ENCODE measurements at regions not wholly inside any gene's neighbourhood (a gene's known extent, or its start where the extent isn't known, plus 50 kb on each side); places are given as distances from the start of the nearest gene placed in this dataset.

DNA sequence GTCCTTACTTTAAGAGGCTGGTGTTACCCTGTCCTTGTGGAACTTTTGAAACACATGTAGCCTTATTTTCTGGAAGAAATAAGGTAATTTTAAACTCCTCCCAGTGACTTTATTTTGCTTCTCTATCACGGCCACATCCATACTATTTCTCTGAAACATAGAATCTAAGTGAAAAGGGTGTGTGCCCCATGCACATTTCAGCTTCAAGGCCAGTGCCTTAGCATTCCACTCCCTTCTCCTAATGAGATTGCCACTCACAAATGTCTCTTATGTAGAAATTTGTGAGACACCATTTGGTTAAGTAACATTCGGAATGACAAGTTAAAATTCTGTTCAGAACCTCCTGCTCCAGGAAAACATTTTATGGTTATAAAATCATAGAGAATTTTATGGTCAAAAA is 562.7 kb downstream of the TUSC7 start:
- no peaks in the 10 kb centered on the region for H3K27me3 ChIP-seq (ENCODE audit: control insufficient read depth in 1 of 2, insufficient read depth in 2 of 2, low read length in 2 of 2)
- 80 to 82% methylated on average over 2 of the region's 2 CpGs for WGBS, 2 donors
- no peaks in the 10 kb centered on the region for H3K4me1 ChIP-seq (ENCODE audit: control insufficient read depth in 2 of 2, insufficient read depth in 2 of 2, low read length in 1 of 2)

DNA sequence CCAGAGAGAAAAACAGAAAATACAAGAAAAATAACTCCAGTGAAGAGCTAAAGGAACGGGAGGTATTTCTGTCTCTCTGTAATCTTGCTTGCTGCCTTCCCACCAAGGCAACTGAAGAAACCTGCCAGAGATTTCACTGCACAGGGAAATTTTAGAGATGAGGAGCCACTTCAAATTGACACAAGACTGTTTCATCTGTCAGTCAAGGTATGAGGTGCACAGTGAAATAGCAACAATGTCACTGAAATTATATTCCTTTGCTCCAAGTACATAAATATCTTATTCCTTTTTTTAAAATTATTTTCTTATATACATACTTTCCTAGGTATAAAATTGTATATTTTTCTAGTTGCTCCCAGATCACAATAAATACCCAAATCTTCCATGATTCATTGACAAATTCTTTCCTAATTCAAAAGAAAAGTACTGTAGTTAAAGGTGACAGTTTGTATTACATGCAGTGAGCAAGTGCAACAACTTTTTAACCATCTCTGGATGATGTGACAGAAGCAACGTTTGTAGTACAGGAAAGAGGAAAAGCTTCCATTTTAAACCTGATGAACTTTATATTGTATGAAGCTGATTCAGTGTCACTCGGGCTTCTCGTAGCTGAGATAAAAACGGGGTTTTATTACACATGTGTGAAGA is 563.4 kb downstream of the TUSC7 start:
- 58 to 65% methylated on average over 5 of the region's 5 CpGs for WGBS, 2 donors
- Histone ChIP-seq H3K4me1 (ENCODE audit: control insufficient read depth in 2 of 2, insufficient read depth in 2 of 2, low read length in 1 of 2) (no peaks in the 10 kb centered on the region), H3K36me3 (ENCODE audit: control insufficient read depth in 2 of 2, insufficient read depth in 2 of 2, low read length in 1 of 2) (no peaks in the 10 kb centered on the region), H3K9me3 (ENCODE audit: control insufficient read depth in 2 of 2, insufficient read depth in 1 of 2, low read depth in 1 of 2, low read length in 1 of 2) (no peaks in the 10 kb centered on the region), H3K27ac (ENCODE audit: low read depth in 2 of 2, low read length in 1 of 2) (no peak overlapping the region), H3K4me3 (ENCODE audit: low read depth in 1 of 2, low read length in 2 of 2) (no peak overlapping the region), H3K27me3 (ENCODE audit: control insufficient read depth in 1 of 2, insufficient read depth in 2 of 2, low read length in 2 of 2) (no peaks in the 10 kb centered on the region)

More for the DNA sequence above, 562.7 kb downstream of the TUSC7 start:
- no peak overlapping the region for H3K4me3 ChIP-seq (ENCODE audit: low read depth in 1 of 2, low read length in 2 of 2)
- no peaks in the 10 kb centered on the region for H3K9me3 ChIP-seq (ENCODE audit: control insufficient read depth in 2 of 2, insufficient read depth in 1 of 2, low read depth in 1 of 2, low read length in 1 of 2)
- H3K36me3 ChIP-seq (ENCODE audit: control insufficient read depth in 2 of 2, insufficient read depth in 2 of 2, low read length in 1 of 2), result no peaks in the 10 kb centered on the region
- no peak overlapping the region for H3K27ac ChIP-seq (ENCODE audit: low read depth in 2 of 2, low read length in 1 of 2)

- 40 to 56% methylated on average over 2 of the region's 2 CpGs for WGBS, 2 donors
- Histone ChIP-seq H3K36me3 (ENCODE audit: control insufficient read depth in 2 of 2, insufficient read depth in 2 of 2, low read length in 1 of 2) (no peaks in the 10 kb centered on the region), H3K4me1 (ENCODE audit: control insufficient read depth in 2 of 2, insufficient read depth in 2 of 2, low read length in 1 of 2) (no peaks in the 10 kb centered on the region), H3K9me3 (ENCODE audit: control insufficient read depth in 2 of 2, insufficient read depth in 1 of 2, low read depth in 1 of 2, low read length in 1 of 2) (no peaks in the 10 kb centered on the region), H3K4me3 (ENCODE audit: low read depth in 1 of 2, low read length in 2 of 2) (no peak overlapping the region), H3K27me3 (ENCODE audit: control insufficient read depth in 1 of 2, insufficient read depth in 2 of 2, low read length in 2 of 2) (no peaks in the 10 kb centered on the region), H3K27ac (ENCODE audit: low read depth in 2 of 2, low read length in 1 of 2) (no peak overlapping the region)
These were observed 568.2 kb downstream of the TUSC7 start for GRCh38 chr3:117277816-117278215.

DNA sequence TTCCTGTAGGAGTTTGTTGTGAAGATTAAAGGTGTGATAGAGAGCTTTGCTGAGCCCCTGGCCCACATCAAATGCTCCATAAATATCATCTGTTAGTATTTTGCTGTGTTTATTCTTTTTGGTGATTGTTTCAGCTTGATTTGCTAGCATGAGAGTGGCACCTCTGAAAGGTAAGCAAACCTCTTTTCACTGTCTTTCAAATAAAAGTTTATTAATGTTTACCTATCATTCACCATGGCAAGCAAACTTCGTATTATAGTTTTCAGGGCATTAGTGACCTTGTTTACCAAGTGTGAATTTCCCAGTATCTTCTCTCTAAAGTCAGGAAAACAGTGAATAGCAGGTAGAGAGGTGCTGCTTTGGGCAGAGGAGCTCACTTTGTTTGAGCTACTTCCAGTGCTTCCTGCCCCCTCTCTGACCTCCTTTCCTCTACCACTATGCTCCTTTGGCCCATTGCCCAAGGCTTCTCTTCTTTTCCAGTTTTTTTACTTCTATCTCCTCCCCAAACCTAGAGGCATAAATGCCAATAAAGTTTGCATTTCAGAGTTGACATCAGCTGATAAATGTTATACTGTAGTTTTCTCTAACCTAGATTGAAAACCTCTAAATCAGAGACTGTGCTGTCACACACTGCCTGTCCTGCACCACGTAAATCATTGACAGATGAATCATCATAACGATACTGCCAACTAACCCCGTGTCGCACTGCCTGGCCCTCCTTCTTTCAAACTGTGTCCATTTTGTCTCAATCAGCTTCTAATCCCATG is 569.0 kb downstream of the TUSC7 start:
- H3K9me3 ChIP-seq (ENCODE audit: control insufficient read depth in 2 of 2, insufficient read depth in 1 of 2, low read depth in 1 of 2, low read length in 1 of 2), result no peaks in the 10 kb centered on the region
- no peaks in the 10 kb centered on the region for H3K36me3 ChIP-seq (ENCODE audit: control insufficient read depth in 2 of 2, insufficient read depth in 2 of 2, low read length in 1 of 2)
- no peak overlapping the region for H3K27ac ChIP-seq (ENCODE audit: low read depth in 2 of 2, low read length in 1 of 2)
- H3K4me1 ChIP-seq (ENCODE audit: control insufficient read depth in 2 of 2, insufficient read depth in 2 of 2, low read length in 1 of 2), result no peaks in the 10 kb centered on the region
- H3K4me3 ChIP-seq (ENCODE audit: low read depth in 1 of 2, low read length in 2 of 2), result no peak overlapping the region
- 32 to 33% methylated on average over 5 of the region's 5 CpGs for WGBS, 2 donors
- H3K27me3 ChIP-seq (ENCODE audit: control insufficient read depth in 1 of 2, insufficient read depth in 2 of 2, low read length in 2 of 2), result no peaks in the 10 kb centered on the region

- no peaks in the 10 kb centered on the region for H3K4me1 ChIP-seq (ENCODE audit: control insufficient read depth in 2 of 2, insufficient read depth in 2 of 2, low read length in 1 of 2)
- H3K27ac ChIP-seq (ENCODE audit: low read depth in 2 of 2, low read length in 1 of 2), result no peak overlapping the region
- no peaks in the 10 kb centered on the region for H3K9me3 ChIP-seq (ENCODE audit: control insufficient read depth in 2 of 2, insufficient read depth in 1 of 2, low read depth in 1 of 2, low read length in 1 of 2)
These were observed 571.8 kb downstream of the TUSC7 start for GRCh38 chr3:117281371-117281770.

DNA sequence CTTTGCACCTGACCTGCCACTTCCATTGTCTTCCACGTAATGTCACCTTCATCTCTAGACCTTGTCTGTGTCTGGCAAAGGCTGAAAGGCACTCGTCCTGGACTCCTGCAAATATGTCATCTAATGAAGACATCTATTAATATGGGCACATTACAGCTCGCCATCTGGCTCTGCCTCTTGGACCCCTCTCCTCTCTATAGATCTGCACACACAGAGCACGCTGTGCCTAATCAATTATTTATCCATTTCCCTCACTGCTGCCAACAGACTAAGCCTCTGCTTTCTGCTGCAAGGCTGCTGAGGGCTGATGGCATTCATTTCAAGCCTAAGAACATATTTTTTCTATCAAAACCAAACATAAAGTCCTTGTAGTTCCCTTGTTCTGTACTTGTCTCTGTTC is 573.0 kb downstream of the TUSC7 start:
- Histone ChIP-seq H3K36me3 (ENCODE audit: control insufficient read depth in 2 of 2, insufficient read depth in 2 of 2, low read length in 1 of 2) (no peaks in the 10 kb centered on the region), H3K27me3 (ENCODE audit: control insufficient read depth in 1 of 2, insufficient read depth in 2 of 2, low read length in 2 of 2) (no peaks in the 10 kb centered on the region)
- WGBS, 2 donors, result 76 to 86% methylated on average over 4 of the region's 4 CpGs

More at GRCh38 chr3:117281371-117281770, 571.8 kb downstream of the TUSC7 start:
- WGBS, 2 donors, result 63 to 78% methylated on average over 3 of the region's 3 CpGs
- Histone ChIP-seq H3K36me3 (ENCODE audit: control insufficient read depth in 2 of 2, insufficient read depth in 2 of 2, low read length in 1 of 2) (no peaks in the 10 kb centered on the region), H3K27me3 (ENCODE audit: control insufficient read depth in 1 of 2, insufficient read depth in 2 of 2, low read length in 2 of 2) (no peaks in the 10 kb centered on the region), H3K4me3 (ENCODE audit: low read depth in 1 of 2, low read length in 2 of 2) (no peak overlapping the region)

DNA sequence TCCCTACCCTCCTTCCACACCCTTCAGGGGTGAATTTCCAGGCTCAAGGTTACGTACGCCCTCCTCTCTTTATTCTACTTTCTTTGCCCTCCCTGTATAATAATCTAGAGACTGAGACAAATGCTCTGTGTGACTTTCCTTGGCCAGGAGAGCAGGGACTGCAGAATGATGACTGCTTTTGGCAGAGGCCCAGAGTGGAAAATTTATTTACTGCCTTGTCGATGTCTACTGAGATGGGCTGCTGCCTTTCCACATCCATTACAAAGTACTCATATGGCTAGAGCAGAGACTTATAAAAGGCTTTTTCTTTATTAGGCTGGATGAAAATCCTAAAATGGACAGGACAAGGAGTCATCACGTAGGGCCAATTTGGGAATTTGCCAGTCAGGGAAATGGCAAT is 576.2 kb downstream of the TUSC7 start:
- H3K4me3 ChIP-seq (ENCODE audit: low read depth in 1 of 2, low read length in 2 of 2), result no peak overlapping the region
- H3K27ac ChIP-seq (ENCODE audit: low read depth in 2 of 2, low read length in 1 of 2), result no peak overlapping the region
- H3K36me3 ChIP-seq (ENCODE audit: control insufficient read depth in 2 of 2, insufficient read depth in 2 of 2, low read length in 1 of 2), result no peaks in the 10 kb centered on the region
- no peaks in the 10 kb centered on the region for H3K9me3 ChIP-seq (ENCODE audit: control insufficient read depth in 2 of 2, insufficient read depth in 1 of 2, low read depth in 1 of 2, low read length in 1 of 2)
- no peaks in the 10 kb centered on the region for H3K4me1 ChIP-seq (ENCODE audit: control insufficient read depth in 2 of 2, insufficient read depth in 2 of 2, low read length in 1 of 2)
- no peaks in the 10 kb centered on the region for H3K27me3 ChIP-seq (ENCODE audit: control insufficient read depth in 1 of 2, insufficient read depth in 2 of 2, low read length in 2 of 2)
- WGBS, 2 donors, result 53 to 54% methylated on average over 4 of the region's 4 CpGs

More for the DNA sequence above, 573.0 kb downstream of the TUSC7 start:
- Histone ChIP-seq H3K4me1 (ENCODE audit: control insufficient read depth in 2 of 2, insufficient read depth in 2 of 2, low read length in 1 of 2) (no peaks in the 10 kb centered on the region), H3K27ac (ENCODE audit: low read depth in 2 of 2, low read length in 1 of 2) (no peak overlapping the region), H3K9me3 (ENCODE audit: control insufficient read depth in 2 of 2, insufficient read depth in 1 of 2, low read depth in 1 of 2, low read length in 1 of 2) (no peaks in the 10 kb centered on the region), H3K4me3 (ENCODE audit: low read depth in 1 of 2, low read length in 2 of 2) (no peak overlapping the region)

DNA sequence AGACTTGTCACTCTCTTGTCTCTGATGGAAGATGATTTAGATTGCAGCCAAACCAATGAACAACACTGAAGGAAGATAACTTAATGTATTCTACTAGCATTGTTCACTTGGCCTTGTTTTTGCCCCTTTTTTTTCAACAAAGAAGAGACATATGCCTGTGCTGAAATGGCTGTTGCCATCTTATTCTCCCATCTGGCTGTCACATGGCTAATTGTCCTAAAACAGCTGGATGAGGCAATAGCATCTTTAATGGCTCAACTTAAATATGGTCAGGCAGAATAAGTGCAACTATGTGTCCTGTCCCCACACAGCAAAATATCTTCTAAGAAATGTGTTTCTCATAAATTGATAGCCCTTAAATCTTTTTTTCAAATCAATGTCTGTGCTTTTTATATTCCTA is 576.9 kb downstream of the TUSC7 start:
- no peak overlapping the region for H3K27ac ChIP-seq (ENCODE audit: low read depth in 2 of 2, low read length in 1 of 2)
- H3K9me3 ChIP-seq (ENCODE audit: control insufficient read depth in 2 of 2, insufficient read depth in 1 of 2, low read depth in 1 of 2, low read length in 1 of 2), result no peaks in the 10 kb centered on the region
- no peaks in the 10 kb centered on the region for H3K27me3 ChIP-seq (ENCODE audit: control insufficient read depth in 1 of 2, insufficient read depth in 2 of 2, low read length in 2 of 2)
- no peaks in the 10 kb centered on the region for H3K36me3 ChIP-seq (ENCODE audit: control insufficient read depth in 2 of 2, insufficient read depth in 2 of 2, low read length in 1 of 2)
- no peaks in the 10 kb centered on the region for H3K4me1 ChIP-seq (ENCODE audit: control insufficient read depth in 2 of 2, insufficient read depth in 2 of 2, low read length in 1 of 2)
- no peak overlapping the region for H3K4me3 ChIP-seq (ENCODE audit: low read depth in 1 of 2, low read length in 2 of 2)

GRCh38 chr3:117287602-117288001 is 578.0 kb downstream of the TUSC7 start:
- Histone ChIP-seq H3K9me3 (ENCODE audit: control insufficient read depth in 2 of 2, insufficient read depth in 1 of 2, low read depth in 1 of 2, low read length in 1 of 2) (no peaks in the 10 kb centered on the region), H3K36me3 (ENCODE audit: control insufficient read depth in 2 of 2, insufficient read depth in 2 of 2, low read length in 1 of 2) (no peaks in the 10 kb centered on the region)
- 65 to 76% methylated on average over 4 of the region's 4 CpGs for WGBS, 2 donors

DNA sequence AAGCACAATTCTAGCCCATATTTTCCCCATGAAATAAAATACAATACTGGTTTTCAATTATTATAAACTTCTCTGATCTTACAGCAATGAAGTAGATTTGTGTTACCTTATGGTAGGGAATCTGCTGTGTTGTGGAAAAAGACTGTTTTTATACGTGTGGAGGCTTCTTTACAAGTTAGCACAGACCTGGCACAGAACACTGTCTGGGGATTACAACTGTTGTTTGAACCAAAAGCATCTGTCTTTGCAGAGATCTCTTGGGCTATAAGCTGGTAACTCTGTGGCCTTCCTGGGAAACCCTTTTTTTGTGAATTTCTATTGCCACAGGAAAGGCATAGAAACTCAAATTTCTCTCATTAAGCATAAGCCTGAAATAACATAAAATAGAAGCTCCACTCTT is 581.9 kb downstream of the TUSC7 start:
- Histone ChIP-seq H3K4me3 (ENCODE audit: low read depth in 1 of 2, low read length in 2 of 2) (no peak overlapping the region), H3K27me3 (ENCODE audit: control insufficient read depth in 1 of 2, insufficient read depth in 2 of 2, low read length in 2 of 2) (no peaks in the 10 kb centered on the region), H3K27ac (ENCODE audit: low read depth in 2 of 2, low read length in 1 of 2) (no peak overlapping the region), H3K9me3 (ENCODE audit: control insufficient read depth in 2 of 2, insufficient read depth in 1 of 2, low read depth in 1 of 2, low read length in 1 of 2) (no peaks in the 10 kb centered on the region), H3K36me3 (ENCODE audit: control insufficient read depth in 2 of 2, insufficient read depth in 2 of 2, low read length in 1 of 2) (no peaks in the 10 kb centered on the region), H3K4me1 (ENCODE audit: control insufficient read depth in 2 of 2, insufficient read depth in 2 of 2, low read length in 1 of 2) (no peaks in the 10 kb centered on the region)
- 21 to 43% methylated on average over 1 of the region's 1 CpG for WGBS, 2 donors

More at GRCh38 chr3:117287602-117288001, 578.0 kb downstream of the TUSC7 start:
- no peaks in the 10 kb centered on the region for H3K27me3 ChIP-seq (ENCODE audit: control insufficient read depth in 1 of 2, insufficient read depth in 2 of 2, low read length in 2 of 2)
- no peak overlapping the region for H3K4me3 ChIP-seq (ENCODE audit: low read depth in 1 of 2, low read length in 2 of 2)
- no peak overlapping the region for H3K27ac ChIP-seq (ENCODE audit: low read depth in 2 of 2, low read length in 1 of 2)
- H3K4me1 ChIP-seq (ENCODE audit: control insufficient read depth in 2 of 2, insufficient read depth in 2 of 2, low read length in 1 of 2), result no peaks in the 10 kb centered on the region

All from esophagus (tissue), 2 donors.